Liver (tissue), 8 donors: ENCODE measurements at regions not wholly inside any gene's neighbourhood (a gene's known extent, or its start where the extent isn't known, plus 50 kb on each side); places are given as distances from the start of the nearest gene placed in this dataset.

Source experiments
- DNase-seq: peaks from one replicate; pipeline ENCODE4 v3.0.0-alpha.2; 2017; ENCODE audit warnings: low spot score
- H3K27ac ChIP-seq, 2 donors: one replicate each; pipeline ENCODE4 v1.7.0; 2013; ENCODE audit warnings: inconsistent platforms in 2 of 2, low read length in 2 of 2, control low read depth in 1 of 2, low read depth in 1 of 2, mild to moderate bottlenecking in 1 of 2
- H3K27me3 ChIP-seq, 4 donors: one replicate each; pipeline versions ENCODE4 v1.6.1 to v1.7.0; 2013; ENCODE audit warnings: low read length in 3 of 4, inconsistent platforms in 1 of 4, mild to moderate bottlenecking in 1 of 4, moderate library complexity in 1 of 4; ENCODE audit not compliant: control insufficient read depth in 4 of 4, insufficient read depth in 4 of 4
- H3K36me3 ChIP-seq, 4 donors: one replicate each; pipeline versions ENCODE4 v1.6.1 to v1.7.0; 2013; ENCODE audit warnings: low read length in 3 of 4, mild to moderate bottlenecking in 3 of 4, low read depth in 1 of 4, moderate library complexity in 1 of 4; ENCODE audit not compliant: control insufficient read depth in 4 of 4, insufficient read depth in 3 of 4
- H3K4me1 ChIP-seq, 4 donors: one replicate each; pipeline versions ENCODE4 v1.6.1 to v1.7.0; 2013; ENCODE audit warnings: low read length in 3 of 4, mild to moderate bottlenecking in 3 of 4, moderate library complexity in 1 of 4; ENCODE audit not compliant: control insufficient read depth in 4 of 4, insufficient read depth in 4 of 4
- H3K4me3 ChIP-seq, 3 donors: one replicate each; pipeline versions ENCODE4 v1.6.1 to v1.7.0; 2013; ENCODE audit warnings: low read length in 3 of 3, control low read depth in 1 of 3, low read depth in 1 of 3, mild to moderate bottlenecking in 1 of 3
- H3K9ac ChIP-seq, 2 donors: one replicate each; pipeline ENCODE4 v1.7.0; 2013; ENCODE audit warnings: low read length in 2 of 2, mild to moderate bottlenecking in 2 of 2, moderate library complexity in 2 of 2, control low read depth in 1 of 2, low read depth in 1 of 2
- H3K9me3 ChIP-seq, 4 donors: one replicate each; pipeline versions ENCODE4 v1.6.1 to v1.7.0; 2013; ENCODE audit warnings: low read length in 3 of 4; ENCODE audit not compliant: control insufficient read depth in 4 of 4
- ATF3 ChIP-seq: IDR thresholded peaks from 2 replicates; pipeline ENCODE4 v1.6.1; 2016; ENCODE audit warnings: antibody characterized with exemption
- CTCF ChIP-seq: fragments of 150-350 bp; IDR thresholded peaks from 2 replicates; pipeline ENCODE4 v1.5.1; 2017; ENCODE audit warnings: improper control_type of control experiment, low read depth, low read length; ENCODE audit not compliant: missing input control
- EGR1 ChIP-seq, 2 donors: IDR thresholded peaks; 2 replicates each; pipeline ENCODE4 v1.6.1; 2016 to 2018; ENCODE audit warnings: antibody characterized with exemption in 2 of 2, low read depth in 2 of 2
- FOXA1 ChIP-seq: IDR thresholded peaks from 2 replicates; pipeline ENCODE4 v1.6.1; 2016; ENCODE audit warnings: antibody characterized with exemption
- FOXA2 ChIP-seq: IDR thresholded peaks from 2 replicates; pipeline ENCODE4 v1.6.1; 2016; ENCODE audit warnings: antibody characterized with exemption
- GABPA ChIP-seq, 2 donors: IDR thresholded peaks in 1 of 2; conservative IDR thresholded peaks in 1 of 2; 2 replicates each; pipeline ENCODE4 v1.6.1; 2016; ENCODE audit warnings: antibody characterized with exemption in 2 of 2, mild to moderate bottlenecking in 1 of 2, moderate library complexity in 1 of 2
- HNF4A ChIP-seq, 2 donors: conservative IDR thresholded peaks; 2 replicates each; pipeline ENCODE4 v1.6.1; 2016; ENCODE audit warnings: antibody characterized with exemption in 2 of 2, mild to moderate bottlenecking in 2 of 2
- HNF4G ChIP-seq: IDR thresholded peaks from 2 replicates; pipeline ENCODE4 v1.6.1; 2016; ENCODE audit warnings: antibody characterized with exemption
- JUND ChIP-seq, 2 donors: IDR thresholded peaks; 2 replicates each; pipeline ENCODE4 v1.6.1; 2016; ENCODE audit warnings: antibody characterized with exemption in 2 of 2
- MAX ChIP-seq: IDR thresholded peaks from 2 replicates; pipeline ENCODE4 v1.6.1; 2016; ENCODE audit warnings: antibody characterized with exemption
- NR2F2 ChIP-seq: IDR thresholded peaks from 2 replicates; pipeline ENCODE4 v1.6.1; 2016; ENCODE audit warnings: antibody characterized with exemption
- RAD21 ChIP-seq, 2 donors: IDR thresholded peaks; 2 replicates each; pipeline ENCODE4 v1.6.1; 2016; ENCODE audit warnings: antibody characterized with exemption in 2 of 2, mild to moderate bottlenecking in 2 of 2
- REST ChIP-seq: IDR thresholded peaks from 2 replicates; pipeline ENCODE4 v1.6.1; 2016; ENCODE audit warnings: antibody characterized with exemption, mild to moderate bottlenecking
- RXRA ChIP-seq, 2 donors: IDR thresholded peaks; 2 replicates each; pipeline ENCODE4 v1.6.1; 2017 to 2018; ENCODE audit warnings: antibody characterized with exemption in 2 of 2, mild to moderate bottlenecking in 1 of 2
- SP1 ChIP-seq: IDR thresholded peaks from 2 replicates; pipeline ENCODE4 v1.6.1; 2018; ENCODE audit warnings: antibody characterized with exemption, mild to moderate bottlenecking
- TAF1 ChIP-seq: conservative IDR thresholded peaks from 2 replicates; pipeline ENCODE4 v1.6.1; 2016; ENCODE audit warnings: antibody characterized with exemption, mild to moderate bottlenecking
- YY1 ChIP-seq: IDR thresholded peaks from 2 replicates; pipeline ENCODE4 v1.6.1; 2016; ENCODE audit warnings: antibody characterized with exemption, mild to moderate bottlenecking
- ZBTB33 ChIP-seq: IDR thresholded peaks from 2 replicates; pipeline ENCODE4 v1.6.1; 2016; ENCODE audit warnings: antibody characterized with exemption
- WGBS: extraction: QIAGEN DNeasy Blood & Tissue Kit; methylation state at CpG from one replicate; pipeline ENCODE4 v1.1.7; 2013; 5-methylcytosine and 5-hydroxymethylcytosine counted together
- donor health status: healthy.
- donor health status: healthy.
- donor health status: healthy.
- donor health status: healthy.
- donor health status: healthy.

- no peak for DNase-seq
- Histone ChIP-seq H3K4me1 (peaks cover 0 to 2% (median 0%) of the 10 kb centered on the region in 4 donors), H3K4me3 (no peak overlapping the region), H3K9me3 (no peaks in the 10 kb centered on the region), H3K9ac (no peak overlapping the region), H3K27me3 (no peaks in the 10 kb centered on the region), H3K27ac (no peak overlapping the region), H3K36me3 (no peaks in the 10 kb centered on the region)
- TF ChIP-seq RAD21 (IDR thresholded peaks at IDR 0.05) (no peak), HNF4G (no peak), ATF3 (no peak), FOXA1 (no peak), MAX (no peak), REST (no peak), ZBTB33 (no peak), NR2F2 (no peak), RXRA (IDR thresholded peaks at IDR 0.05) (no peak), GABPA (IDR thresholded peaks at IDR 0.05 in 1 of 2, conservative IDR thresholded peaks at IDR 0.05 in 1 of 2) (no peak), YY1 (no peak), EGR1 (IDR thresholded peaks at IDR 0.05; ENCODE audit: low read depth in 2 of 2) (no peak), JUND (IDR thresholded peaks at IDR 0.05) (no peak), TAF1 (no peak), HNF4A (conservative IDR thresholded peaks at IDR 0.05) (no peak), CTCF (no peak), FOXA2 (no peak), SP1 (no peak)
- WGBS = 55% methylated on average over 1 of the region's 1 CpG
Observed at GRCh38 chr3:117234331-117234730, 524.8 kb downstream of the TUSC7 start.
